ENCODE measurements at regions not wholly inside any gene's neighbourhood (a gene's known extent, or its start where the extent isn't known, plus 50 kb on each side); places are given as distances from the start of the nearest gene placed in this dataset.
"Not testable (repeated sequence)": the region's sequence is repeated elsewhere in the genome, so short reads cannot be mapped to it uniquely, and the experiment has no call there.

- DNase-seq: no peak
Observed at GRCh38 chr18:1499265-1499664, 594.6 kb downstream of the ADCYAP1 start.

DNA sequence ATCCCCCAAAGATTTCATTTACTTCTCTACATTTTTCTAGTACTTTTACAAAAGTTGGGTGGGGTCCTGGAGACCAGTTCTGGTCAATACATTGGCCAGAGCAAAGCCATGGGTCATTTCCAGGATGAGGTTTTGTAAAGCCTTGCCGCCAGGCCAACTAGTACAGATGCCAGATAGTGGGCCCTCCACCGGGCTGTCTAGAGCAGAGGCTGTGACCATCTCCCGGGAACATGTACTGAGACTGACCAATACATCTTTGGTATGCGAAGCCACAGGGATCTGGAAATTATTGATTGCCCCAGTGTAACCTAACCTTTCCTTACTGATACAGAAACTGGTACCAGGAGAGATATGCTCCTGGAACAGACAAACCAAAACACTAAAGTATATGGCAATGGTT lies 599.2 kb downstream of the ADCYAP1 start:
- no peak for DNase-seq

- DNase-seq: no peak
Observed at GRCh38 chr18:1505856-1506255, 601.2 kb downstream of the ADCYAP1 start.

- no peak for DNase-seq
Observed at GRCh38 chr18:1510542-1511179, 606.0 kb downstream of the ADCYAP1 start.

- no peak for DNase-seq
Observed at GRCh38 chr18:1511619-1512311, 607.1 kb downstream of the ADCYAP1 start.

GRCh38 chr18:1513519-1513918 lies 608.8 kb downstream of the ADCYAP1 start:
- no peak for DNase-seq

GRCh38 chr18:1521588-1522248 lies 617.0 kb downstream of the ADCYAP1 start:
- DNase-seq: not testable (repeated sequence)

GRCh38 chr18:1522249-1522615 lies 617.6 kb downstream of the ADCYAP1 start:
- no peak for DNase-seq

- DNase-seq: no peak
Observed at GRCh38 chr18:1526991-1527390, 622.3 kb downstream of the ADCYAP1 start.

DNA sequence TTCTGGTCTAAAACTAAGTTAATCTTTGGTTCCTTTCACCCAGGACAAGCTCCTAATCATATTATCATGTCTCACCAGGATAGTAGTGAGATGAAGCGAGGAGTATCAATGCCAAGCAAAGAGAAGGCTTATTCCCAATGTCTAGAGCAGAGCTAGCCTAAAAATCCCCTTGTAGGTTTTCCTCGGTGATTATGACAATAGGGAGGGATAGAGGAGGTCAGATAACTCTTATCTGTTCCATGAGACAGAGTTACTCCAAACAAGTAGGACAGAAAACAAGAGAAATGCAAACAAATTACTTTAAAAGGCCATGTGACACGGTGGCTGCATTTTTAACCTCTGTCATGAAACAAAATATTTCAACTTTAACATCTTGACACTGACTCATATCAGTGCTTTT lies 623.1 kb downstream of the ADCYAP1 start:
- DNase-seq: no peak

- DNase-seq: no peak
Observed at GRCh38 chr18:1528447-1528846, 623.8 kb downstream of the ADCYAP1 start.

DNA sequence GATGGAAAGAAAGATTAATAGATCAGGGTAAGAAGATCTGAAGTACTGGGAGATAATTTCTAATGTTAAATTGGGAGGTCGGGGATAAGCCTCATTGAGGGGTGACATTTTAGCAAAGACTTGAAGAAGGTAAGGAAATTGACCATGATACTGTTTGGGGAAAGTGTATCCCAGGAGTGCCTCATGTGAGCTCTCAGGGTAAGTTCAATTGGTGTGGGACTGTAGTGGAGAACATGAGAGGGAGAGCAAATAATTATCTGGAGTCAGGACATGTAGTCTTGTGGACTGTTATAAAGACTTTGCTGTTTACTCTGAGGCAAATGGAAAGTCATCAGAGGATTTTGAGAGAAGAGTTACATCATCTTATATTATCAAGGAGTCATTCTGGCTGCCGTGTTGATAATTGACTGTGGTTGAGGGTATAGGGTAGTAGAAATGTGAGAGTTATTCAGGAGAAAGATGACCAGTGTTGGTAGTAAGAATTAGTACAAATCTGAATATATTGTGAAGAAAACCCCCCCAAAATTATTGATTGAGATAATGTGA lies 624.4 kb downstream of the ADCYAP1 start:
- no peak for DNase-seq

DNA sequence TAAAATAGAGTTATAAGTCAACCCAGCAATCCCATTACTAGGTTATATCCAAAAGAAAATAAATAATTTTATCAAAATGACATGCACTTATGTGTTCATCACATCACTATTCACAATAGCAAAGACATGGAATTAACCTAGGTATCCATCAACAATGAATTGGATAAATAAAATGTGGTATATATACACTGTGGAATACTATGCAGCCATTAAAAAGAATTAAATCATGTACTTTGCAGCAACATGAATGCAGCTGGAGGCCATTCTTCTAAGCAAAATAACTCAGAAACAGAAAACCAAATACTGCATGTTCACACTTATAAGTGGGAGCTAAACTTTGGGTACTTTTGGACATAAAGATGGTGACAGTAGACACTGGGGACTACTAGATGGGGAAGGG lies 626.0 kb downstream of the ADCYAP1 start:
- no peak for DNase-seq

DNA sequence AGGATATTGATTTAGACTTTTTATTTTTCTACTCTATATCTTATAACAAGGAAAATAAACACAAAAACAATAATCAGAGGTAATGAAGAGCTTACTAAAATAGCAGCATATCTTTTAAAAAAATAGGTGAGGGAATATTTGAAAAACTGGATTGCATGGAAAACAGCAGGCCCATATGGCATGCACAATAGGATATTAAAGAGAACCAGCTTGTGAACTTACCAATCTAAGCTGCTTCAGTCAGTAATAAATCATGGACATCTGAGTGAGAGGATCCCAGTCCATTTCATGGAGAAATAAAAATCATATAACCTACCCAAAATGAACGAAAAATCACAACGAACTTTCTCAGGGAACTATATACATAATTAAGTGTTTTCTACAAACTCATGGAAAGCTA lies 634.6 kb downstream of the ADCYAP1 start:
- no peak for DNase-seq

DNA sequence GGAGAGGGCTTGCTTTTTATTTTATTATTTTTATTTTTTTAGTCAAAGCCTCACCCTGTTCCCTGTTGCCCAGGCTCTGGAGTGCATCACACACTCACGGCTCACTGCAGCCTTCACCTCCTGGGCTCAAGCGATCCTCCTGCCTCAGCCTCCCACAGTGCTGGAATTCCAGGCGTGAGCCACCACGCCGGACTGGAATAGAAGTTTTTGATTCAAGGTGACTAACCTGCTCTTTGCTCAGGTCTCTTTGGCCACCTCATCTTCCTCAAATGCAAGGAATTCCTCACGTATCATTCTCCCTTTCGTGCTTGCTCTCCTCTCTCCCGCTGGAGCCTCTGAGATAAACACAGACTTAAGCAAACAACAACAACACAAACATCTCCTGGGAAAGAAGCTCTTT lies 636.8 kb downstream of the ADCYAP1 start:
- no peak for DNase-seq

DNA sequence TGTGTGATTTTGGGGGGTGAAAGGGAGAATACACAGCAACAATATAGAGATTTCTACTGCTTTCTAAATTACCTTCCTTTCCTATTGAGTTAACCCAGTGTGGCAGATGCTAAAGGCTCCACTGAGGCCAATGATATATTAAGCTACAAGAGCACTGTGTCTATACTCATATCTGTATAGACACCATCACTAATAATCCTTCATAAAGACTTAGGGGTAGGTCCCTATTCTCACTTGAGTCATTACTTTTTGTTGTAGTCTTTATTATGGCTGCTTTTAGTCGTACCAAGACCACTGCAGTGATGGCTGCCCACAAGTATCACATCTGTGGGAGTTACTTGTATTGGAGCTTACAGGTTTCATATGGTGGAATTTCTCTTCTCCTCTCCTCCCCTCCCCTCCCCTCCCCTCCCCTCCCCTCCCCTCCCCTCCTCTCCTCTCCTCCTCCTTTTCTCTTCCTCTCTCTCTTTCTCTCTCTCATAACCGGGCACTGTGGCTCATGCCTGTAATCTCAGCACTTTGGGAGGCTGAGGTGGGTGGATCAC lies 637.6 kb downstream of the ADCYAP1 start:
- DNase-seq: no peak

- no peak for DNase-seq
Observed at GRCh38 chr18:1544016-1544415, 639.3 kb downstream of the ADCYAP1 start.

DNA sequence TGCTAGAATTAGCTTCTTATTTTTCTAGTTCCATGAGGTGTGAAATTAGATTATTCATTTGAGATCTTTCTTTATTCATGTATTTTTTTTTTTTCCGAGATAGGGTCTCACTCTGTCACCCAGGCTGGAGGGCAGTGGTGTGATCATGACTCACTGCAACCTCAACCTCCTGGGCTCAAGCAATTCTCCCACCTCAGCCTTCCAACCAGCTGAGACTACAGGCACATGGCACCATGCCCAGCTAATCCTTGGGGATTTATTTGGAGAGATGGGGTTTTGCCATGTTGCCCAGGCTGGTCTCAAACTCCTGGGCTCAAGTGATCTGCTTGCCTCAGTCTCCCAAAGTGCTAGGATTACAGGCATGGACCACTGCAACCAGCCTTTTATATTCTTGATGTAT lies 653.0 kb downstream of the ADCYAP1 start:
- DNase-seq: not testable (repeated sequence)

DNA sequence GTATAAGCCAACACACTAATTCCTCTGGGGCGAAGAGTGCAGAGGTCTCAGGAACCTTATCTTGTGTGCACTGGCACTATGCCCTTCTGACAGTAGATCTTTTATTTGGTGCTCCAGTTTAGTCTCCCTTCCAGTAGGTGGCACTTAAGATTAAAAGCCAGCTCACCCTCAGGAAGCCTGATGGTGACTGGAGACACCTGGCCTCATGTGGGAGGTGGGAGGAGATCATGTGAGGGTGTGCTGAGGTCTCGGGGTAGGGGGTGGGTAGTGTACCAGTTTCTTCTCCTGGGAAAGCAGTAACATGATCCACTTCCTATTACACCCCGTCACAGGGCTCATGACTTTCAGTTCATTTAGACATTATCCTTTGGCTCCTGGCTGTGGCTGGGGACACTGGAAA lies 654.9 kb downstream of the ADCYAP1 start:
- DNase-seq: no peak

GRCh38 chr18:1564793-1565192 lies 660.1 kb downstream of the ADCYAP1 start:
- DNase-seq: no peak

DNA sequence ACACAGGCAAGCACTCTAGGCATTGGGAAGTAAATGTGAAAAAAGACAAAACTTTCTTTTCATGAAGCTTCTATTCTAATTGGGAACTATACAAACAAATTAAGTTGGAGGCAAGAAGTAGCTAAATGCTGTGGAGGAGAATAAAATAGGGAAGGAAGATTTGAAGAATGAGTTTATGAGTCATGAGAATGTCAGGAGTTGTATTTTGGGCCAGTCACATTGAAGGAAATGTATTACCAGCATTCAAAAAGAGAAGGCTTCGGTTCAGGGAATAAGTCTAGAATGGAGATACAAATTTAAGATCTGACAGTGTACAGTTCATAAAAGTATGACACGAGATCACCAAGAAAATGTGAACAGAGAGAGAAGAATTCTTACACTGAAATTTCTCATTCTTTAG lies 666.5 kb downstream of the ADCYAP1 start:
- DNase-seq: no peak

DNA sequence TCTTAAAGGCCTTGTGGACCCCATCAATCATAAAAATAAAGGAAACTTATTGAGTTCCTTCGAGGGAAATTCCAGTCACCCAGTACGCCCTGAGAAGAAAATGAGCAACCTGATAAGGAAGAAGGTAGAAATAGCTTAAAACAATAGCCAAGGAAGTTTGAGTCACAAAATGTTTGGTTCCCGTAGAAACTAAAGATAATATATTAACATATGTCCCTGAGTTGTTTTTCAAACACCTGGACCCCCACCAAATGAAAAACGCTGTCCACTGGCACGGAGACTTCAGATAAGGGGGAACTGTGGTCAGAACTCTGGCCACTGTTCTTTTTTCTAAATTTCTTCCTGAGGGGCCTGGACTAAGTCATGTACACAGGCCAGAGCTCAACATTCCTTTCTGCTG lies 669.1 kb downstream of the ADCYAP1 start:
- DNase-seq: no peak

DNA sequence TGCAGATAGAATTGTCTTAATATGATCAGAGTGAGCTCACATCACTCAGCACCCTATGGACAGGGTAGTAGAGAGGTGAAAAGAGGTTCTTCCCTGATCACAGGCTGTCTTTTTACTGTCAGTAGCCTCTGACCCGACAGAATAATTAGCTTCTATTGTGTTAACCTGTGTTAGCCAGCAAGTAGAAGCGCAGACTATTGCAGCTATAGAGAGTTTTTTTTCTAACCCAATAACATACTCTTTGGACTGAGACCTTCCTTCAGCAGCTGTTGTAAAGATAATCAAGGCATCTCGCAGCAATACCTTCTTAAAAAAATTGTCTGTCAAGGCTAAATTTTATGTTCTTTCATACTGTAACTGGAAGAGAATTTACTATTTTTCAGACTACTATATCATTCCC lies 670.4 kb downstream of the ADCYAP1 start:
- no peak for DNase-seq

- DNase-seq: no peak
Observed at GRCh38 chr18:1578505-1578904, 673.8 kb downstream of the ADCYAP1 start.
